GM20431 (cell line): ENCODE measurements at regions not wholly inside any gene's neighbourhood (a gene's known extent, or its start where the extent isn't known, plus 50 kb on each side); places are given as distances from the start of the nearest gene placed in this dataset.

Source experiments
- in situ Hi-C: fragments of 300-500 bp; cut with MseI, MboI; formaldehyde crosslinking; loops from one replicate; pipeline ENCODE4 v1.15.0; 2020; ENCODE audit warnings: low sequenced_read_pairs; ENCODE audit not compliant: unreplicated experiment

DNA sequence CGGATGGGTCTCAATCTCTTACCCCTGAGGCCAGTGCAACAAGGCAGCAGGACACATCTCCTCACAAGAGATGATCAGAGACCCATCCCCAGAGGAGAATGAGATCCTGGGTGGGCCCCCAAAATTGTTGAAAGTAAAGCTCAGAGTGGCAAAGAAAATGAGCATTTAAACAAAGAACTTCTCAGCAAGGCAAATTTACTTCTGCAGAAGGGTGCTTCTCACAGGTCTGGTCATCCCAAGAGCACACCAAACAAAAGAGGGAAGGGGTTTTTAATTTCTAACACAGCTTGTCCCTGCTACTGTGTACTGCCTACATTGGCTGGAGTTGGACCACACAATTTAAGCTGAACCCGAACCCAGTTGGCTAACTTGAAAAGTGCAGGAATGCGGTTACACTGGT lies 1628.6 kb upstream of the RAG2 start:
- in situ Hi-C loops, result no loop called here

DNA sequence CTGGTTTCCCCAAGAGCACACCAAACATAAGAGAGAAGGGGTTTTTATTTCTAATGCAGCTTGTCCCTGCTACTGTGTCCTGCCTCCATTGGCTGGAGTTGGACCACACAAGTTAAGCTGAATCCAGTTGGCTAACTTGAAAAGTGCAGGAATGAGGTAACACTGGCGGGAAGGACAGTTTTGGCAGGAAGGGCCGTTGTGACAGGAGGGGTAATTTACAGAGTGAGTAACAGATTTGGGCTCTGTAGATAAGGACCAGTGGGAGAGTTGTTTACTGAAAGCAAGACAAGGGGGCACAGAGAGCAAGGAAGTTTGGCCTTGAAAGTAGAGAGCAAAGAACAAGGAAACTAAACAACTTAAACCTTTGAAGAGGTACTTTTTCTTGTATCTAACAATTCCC lies 1623.3 kb upstream of the RAG2 start:
- in situ Hi-C loops, result no loop called here

DNA sequence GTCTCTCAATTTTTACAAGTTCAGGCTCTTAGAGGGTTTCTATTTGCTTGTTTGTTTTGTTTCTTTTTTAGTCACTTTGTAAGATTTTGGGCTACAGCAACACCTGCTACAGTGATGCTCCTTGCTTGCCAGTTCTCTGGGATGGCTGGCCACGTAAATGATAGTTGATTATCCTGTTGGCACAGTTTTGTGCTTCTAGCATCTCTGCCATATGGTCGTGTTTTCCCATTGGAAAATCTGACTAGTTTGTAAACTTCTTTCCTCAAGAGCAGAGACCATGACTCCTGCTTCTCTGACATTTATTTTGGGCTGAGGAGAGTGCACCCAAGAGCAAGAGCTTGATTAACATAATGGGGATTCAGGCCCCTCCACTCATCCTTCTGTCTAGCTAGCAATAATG lies 1621.6 kb upstream of the RAG2 start:
- in situ Hi-C loops, result no loop called here

DNA sequence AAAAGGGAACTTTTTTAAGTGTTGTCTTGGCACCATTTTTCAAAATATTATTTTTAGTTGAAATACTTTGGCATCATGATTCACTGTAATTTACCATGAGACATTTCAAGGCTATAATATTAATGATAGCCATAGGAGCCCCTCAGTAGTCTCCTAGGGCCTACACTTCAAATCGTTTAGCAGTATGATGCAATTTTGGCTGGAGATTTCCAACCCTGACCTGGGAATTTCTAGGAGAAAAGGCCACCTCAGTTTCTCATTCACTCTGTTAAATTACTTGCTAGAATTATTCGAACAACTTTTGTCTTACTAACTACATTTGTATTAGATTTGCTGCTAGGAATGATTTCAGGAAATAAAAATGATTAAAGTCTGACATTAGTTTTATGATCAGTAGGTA lies 1610.9 kb upstream of the RAG2 start:
- in situ Hi-C loops, result no loop called here

DNA sequence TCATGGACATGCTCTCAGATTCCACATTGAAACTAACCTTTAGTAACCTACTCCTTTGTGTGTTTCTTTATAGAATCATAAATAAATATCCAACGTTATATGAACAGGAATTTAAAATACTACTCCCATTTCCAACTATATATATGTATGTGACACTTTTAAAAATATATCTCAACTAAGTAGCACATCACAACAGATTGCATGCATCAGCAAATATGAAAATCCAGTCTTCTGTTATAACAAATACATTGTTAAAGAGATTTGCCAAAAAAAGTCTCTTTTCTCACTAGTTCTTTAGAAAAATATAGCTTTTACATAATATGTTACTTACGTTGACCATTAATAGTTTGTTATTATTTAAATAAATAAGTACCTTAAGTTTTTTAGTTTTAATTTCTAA lies 1608.6 kb upstream of the RAG2 start:
- in situ Hi-C loops, result no loop called here

DNA sequence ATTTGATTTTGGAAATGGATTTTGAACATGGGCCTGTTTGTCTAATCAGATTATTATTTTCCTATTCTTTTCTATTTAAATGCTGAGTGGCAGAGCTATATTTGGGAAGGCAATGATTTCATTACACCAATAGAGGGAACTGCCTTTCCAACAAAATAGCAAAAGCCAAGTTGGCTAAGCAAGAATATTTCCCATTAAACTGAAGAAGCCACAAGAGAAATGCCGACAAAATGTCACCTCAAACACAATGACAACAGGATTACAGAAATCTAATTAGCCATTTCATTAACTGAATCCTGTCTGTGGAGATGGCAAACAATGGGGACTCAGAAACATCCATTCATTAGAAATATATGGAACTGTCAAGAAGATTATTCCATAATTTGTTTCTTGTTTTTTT lies 1593.1 kb upstream of the RAG2 start:
- in situ Hi-C loops, result no loop called here

DNA sequence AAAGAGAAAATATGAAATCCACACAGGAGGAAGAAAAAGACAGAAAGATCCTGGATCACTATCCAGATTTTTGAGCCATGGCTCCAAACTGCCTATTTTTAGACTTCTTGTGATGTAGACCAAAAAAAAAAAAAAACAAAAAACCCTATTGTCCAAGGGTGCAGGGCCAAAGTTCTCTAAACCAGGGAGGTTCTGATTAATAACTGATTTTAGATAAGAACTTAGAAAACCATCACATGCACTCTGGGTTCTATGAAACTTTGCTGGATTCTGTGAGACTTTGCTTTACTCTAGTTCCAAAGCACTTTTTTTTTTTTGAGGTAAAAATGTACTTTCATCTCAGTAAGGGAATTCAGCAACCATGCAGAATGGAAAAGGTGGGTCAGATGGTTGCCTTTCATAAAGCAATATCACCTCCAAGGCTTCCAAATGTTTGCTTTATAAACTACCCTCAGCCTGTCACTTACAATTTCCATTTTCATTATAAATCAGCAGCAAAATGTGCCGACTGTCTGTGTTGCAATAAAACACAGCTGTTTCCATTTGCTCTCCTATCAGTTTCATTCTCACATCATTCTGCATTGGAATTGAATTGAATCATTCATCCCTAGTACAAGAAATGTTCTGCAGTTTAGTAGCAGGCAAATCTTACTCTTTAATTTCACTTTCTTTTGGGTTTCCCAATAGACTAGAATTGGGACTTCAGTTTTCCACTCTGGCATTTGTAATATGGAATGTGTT lies 1584.3 kb upstream of the RAG2 start:
- in situ Hi-C loops, result no loop called here

DNA sequence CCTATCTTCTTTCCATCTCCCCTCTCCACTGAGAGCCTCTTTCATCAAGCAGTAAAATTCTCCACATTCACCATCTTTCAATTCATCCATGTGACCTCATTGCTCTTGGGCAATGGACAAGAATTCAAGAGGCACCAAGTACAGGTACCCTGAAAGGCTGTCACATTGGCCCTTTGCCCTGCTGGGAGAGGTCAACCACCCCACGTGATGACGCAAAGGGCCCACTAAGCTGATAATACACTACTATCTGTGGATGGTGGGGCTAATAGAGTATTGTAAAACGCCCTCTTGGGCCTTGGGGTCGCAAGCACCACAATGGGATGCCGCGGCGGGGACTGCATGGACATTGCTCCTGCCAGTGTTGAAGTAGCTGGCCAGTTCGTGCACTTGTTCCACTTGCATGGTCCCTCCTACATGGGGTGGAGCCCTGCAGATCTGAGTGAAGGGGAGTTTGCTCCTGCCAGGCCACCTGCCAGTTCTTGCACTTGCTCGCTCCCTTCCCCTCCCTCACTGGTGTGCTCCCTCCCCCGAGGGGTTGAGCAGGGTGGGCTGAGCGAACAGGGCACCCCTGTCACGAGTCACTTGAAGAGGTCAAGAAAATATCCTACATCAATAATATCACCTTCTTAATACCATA lies 1578.8 kb upstream of the RAG2 start:
- in situ Hi-C loops, result no loop called here

DNA sequence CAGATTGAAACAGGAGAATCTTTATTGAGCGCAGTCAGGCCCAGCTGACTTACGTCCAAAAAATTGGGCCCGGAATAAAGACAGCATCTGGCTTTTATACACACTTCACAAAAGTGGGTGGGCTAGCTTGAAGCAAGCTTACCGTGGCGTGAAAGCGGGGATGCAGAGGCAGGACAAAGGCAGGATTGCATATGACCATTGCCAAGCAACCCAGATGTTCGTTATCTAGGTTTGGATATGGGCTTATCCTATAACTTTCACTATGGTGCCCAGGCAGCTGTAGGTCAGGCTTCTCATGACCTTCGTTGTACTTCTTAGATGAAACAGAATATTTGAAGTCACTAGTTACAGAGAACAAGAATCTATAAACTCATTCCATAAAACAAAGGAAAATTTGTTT lies 1575.6 kb upstream of the RAG2 start:
- in situ Hi-C loops, result no loop called here

DNA sequence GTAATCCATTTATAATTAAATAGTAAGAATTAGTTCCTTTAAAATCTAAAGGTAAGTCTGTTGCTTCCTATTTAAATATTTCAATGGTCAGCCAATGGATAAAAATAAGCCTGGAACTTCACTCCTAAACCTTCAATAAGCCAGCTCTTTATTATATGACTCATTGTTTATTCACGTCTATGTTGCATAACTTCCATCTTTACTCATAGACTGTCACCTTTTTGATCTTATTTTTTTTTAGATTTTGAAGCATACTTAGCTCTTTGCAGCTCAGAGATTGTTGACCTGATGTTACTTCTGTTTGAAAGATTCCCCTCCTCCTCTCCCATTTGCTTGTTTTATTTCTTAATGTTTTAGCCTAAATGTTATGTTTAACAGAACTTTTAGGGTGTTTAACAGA lies 1571.2 kb upstream of the RAG2 start:
- in situ Hi-C loops, result no loop called here

DNA sequence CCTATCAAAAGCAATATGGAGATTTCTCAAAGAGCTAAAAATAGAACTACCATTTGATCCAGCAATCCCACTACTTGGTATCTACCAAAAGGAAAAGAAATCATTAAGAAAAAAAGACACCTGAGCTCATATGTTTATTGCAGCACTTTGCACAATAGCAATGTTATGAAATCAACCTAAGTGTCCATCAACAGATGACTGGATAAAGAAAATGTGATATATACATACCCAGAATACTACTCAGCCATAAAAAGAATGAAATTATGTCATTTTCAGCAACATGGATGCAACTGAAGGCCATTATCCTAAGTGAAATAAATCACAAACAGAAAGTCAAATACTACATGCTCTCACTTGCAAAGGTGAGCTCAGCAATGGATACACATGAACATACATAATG lies 1565.5 kb upstream of the RAG2 start:
- in situ Hi-C loops, result no loop called here

DNA sequence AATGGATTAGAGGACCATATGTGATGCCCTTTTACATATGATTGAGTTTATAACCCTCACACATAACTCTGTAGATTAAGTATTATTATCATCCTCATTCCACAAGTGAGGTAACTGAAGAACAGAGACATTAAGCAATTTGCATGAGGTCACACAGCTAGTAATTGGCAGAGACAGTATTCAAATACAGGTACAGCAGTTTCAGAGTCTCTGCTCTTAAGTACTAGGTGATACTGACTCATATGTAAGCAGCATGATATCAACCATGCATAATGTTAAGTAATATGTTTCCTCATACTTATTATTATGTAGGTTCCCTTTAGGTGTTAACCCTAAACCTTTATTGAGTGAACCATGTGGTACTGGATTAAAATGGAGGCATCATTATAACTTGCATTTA lies 1562.4 kb upstream of the RAG2 start:
- in situ Hi-C loops, result no loop called here

DNA sequence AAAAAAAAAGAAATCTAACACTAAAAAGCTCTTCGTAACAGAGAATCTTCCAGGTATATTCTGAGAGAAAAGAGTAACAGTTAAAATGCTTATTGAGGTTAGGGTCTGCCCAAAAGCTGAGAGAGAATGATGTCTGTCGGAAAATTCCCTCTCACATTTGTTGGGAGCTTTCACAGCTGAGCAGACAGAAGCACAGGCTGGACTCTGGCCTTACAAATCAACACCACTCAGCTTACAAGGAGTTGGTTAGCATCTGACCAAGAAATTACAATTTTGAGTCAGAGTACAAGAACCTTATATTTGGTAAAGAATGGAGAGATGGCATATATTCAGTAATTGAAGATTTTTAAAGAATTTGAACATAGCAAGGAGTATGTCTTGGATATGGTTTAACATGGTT lies 1561.0 kb upstream of the RAG2 start:
- in situ Hi-C loops, result no loop called here

DNA sequence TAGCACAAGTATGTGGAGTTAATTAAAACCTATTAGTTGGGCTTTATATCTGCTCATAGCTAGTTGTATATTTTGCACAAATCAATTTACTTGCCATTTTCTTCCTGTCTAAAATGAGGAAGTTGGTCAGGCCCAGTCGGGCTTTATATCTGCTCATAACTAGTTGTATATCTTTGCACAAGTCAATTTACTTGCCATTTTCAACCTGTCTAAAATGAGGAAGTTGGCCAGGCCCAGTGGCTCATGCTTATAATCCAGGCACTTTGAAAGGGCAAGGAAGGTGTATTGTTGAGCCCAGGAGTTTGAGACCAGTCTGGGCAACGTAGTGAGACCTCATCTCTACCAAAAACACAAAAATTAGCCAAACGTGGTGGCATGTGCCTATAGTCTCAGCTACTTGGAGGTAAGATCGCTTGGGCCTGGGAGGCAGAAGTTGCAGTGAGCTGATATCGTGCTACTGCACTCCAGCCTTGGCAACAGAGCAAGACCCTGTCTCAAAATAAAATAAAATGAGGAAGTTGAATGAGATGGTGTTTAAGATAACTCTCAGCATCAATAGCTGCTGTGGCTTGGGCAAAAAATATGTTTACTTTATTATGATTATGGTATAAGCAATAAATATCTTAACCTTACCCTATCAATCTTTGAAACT lies 1558.6 kb upstream of the RAG2 start:
- in situ Hi-C loops, result no loop called here

DNA sequence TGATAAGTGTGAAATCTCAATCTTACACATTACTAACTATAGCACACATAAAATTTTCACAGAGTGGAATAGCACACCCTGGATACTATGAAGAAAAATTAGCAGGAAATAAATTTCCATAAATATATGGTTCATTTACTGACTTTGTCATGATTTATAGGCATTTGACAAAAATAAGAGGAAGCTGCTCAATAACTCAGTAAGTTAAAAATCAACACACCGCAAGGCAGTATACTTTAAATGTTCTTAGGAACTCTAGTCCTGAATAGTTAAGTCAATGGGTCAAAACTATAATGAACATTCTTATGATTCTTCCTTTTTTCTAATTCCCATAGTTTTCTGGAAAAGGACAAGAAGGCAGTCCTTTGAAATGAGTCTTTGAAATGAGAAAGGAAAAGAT lies 1557.8 kb upstream of the RAG2 start:
- in situ Hi-C loops, result no loop called here

DNA sequence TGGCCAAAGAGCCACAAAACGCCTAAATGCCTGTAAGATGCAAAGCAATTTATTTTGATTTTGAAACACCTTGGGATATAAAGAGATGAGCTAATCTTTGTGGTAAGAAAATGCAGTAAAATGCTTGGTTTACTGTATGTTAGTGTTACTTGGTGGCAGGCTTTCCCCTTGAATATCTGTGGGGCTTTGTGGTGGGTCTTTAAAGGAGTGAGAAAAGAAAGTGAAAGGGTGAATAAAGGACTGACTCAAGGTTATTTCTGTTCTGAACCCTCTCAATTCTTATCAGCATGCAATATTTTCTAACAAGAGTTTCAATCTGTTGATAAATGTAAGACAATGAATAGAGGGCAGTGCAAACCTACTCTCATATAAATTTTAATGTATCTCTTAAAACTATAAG lies 1555.9 kb upstream of the RAG2 start:
- in situ Hi-C loops, result no loop called here

DNA sequence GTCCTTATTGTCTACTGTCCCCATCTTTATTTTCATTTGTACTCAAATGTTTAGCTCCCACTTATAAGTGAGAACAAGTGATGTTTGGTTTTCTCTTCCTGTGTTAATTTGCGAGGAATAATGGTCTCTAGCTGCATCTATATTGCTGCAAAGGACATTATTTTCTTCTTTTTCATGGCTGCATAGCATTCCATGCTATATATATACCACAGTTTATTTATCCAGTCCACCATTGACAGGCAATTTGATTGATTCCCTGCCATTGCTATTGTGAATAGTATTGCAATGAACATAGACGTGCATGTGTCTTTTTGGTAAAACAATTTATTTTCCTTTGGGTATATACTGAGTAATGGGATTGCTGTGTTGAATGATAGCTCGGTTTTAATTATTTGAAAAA lies 1545.8 kb upstream of the RAG2 start:
- in situ Hi-C loops, result no loop called here

DNA sequence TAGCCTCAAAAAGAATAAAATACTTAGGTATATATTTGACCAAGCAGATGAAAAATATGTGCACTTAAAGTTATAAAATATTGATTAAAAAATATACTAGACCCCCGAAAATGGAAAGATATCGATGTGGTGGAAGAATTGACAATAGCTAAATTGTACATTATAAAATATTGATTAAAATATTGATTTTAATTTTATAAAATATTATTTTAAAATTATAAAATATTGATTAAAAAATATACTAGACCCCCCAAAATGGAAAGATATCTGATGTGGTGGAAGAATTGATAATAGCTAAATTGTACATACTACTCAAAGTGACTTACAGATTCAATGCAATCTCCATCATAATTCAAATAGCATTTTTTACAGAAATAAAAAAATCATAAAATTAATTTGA lies 1540.9 kb upstream of the RAG2 start:
- in situ Hi-C loops, result no loop called here

DNA sequence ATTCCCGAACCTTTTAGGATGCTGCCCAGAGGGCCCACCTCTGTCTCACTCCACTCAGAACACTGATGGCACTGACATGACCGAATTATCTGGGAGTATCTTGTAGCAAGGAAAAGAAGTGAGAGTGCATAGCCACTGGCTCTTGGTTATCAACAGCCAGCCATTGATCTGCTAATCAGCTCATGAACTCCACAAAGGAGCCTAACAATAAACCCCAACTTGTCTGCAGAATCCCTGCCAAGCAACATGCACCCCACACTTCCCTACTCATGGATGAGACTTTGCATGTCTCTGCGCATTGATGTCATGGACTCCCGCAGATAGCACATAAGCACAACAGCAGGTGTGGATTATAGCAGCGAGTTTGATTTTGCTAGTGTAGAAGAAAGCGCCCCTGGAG lies 1538.9 kb upstream of the RAG2 start:
- in situ Hi-C loops, result no loop called here

DNA sequence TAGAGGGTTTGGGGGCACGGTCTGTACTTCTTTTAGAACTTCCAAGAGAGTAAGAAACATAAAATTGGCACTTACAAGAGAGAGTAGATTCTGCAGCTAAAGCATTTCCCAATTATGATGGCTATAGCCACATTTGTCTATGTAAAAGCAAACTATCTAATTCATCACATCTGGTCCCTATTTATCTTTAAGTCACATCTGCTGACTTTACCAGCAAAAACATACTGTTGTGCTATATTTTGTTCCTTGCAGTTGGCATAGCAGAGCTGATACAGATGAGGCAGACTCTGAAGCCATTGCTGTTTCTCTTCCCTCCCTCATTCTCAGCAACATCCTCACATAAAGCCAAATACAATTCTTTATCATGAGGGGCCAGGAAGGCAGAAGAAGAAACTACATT lies 1533.5 kb upstream of the RAG2 start:
- in situ Hi-C loops, result no loop called here

DNA sequence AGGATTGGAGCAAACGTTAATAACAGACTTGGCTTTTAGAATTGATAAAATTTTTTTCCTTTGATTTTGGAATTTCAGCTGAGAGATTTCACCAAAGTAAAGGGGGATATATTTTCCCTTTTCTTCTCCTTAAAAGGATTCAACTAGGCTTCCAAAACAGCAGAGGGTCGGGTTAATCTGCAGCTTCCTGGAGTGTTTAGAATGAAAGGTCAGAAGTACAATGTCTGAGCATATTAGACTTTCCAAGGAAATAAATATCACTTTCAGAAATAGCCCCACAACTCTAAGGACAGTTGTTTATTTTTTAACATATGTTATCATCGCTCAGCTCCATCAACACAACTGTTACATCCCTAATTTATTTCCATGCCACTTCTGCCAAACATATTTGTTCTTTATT lies 1532.9 kb upstream of the RAG2 start:
- in situ Hi-C loops, result no loop called here

DNA sequence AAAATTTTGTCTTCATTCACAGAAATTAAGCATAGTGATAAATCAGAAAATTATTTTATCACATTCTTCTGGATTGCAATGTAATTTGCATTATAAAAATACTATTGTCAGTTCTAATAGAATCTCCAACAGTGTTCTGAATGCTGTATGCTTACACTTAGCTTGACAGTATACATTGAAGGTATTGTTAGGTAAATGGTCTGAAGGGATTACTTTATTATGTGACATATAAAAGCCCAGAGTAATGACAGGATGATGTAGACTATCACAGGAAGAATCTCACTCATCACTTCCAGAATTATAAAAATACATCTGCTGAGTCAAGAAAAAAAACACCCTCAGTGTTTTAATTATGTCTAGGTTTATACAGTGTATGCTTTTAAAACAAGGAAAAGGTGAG lies 1532.5 kb upstream of the RAG2 start:
- in situ Hi-C loops, result no loop called here
